HCT116 (cell line): ENCODE measurements at regions not wholly inside any gene's neighbourhood (a gene's known extent, or its start where the extent isn't known, plus 50 kb on each side); places are given as distances from the start of the nearest gene placed in this dataset.

Source experiments
- CTCF ChIP-seq, 3 experiments: fragments of 200-600 bp in 1 of 3; sonication (generic) in 1 of 3; IDR thresholded peaks in 2 of 3; conservative IDR thresholded peaks in 1 of 3; 2 replicates each; pipeline ENCODE4 v1.5.1; 2012 to 2017; ENCODE audit warnings: low read depth in 2 of 3, low read length in 2 of 3, antibody characterized with exemption in 1 of 3, borderline replicate concordance in 1 of 3, control low read depth in 1 of 3, mild to moderate bottlenecking in 1 of 3, mixed read lengths in 1 of 3, mixed run types in 1 of 3, moderate library complexity in 1 of 3; ENCODE audit not compliant: insufficient read depth in 1 of 3
- EGR1 ChIP-seq: IDR thresholded peaks from 2 replicates; pipeline ENCODE4 v1.6.1; 2012; ENCODE audit warnings: low read depth
- EZH2 ChIP-seq: fragments of 200-600 bp; sonication (generic); IDR thresholded peaks from 2 replicates; pipeline ENCODE4 v1.6.1; 2017; ENCODE audit warnings: antibody characterized with exemption, mixed run types
- POLR2AphosphoS5 ChIP-seq: IDR thresholded peaks from 2 replicates; pipeline ENCODE4 v1.6.1; 2011; ENCODE audit warnings: mild to moderate bottlenecking, low read depth, low read length, moderate library complexity
- TCF7L2 ChIP-seq: IDR thresholded peaks from 2 replicates; pipeline ENCODE4 v1.7.0; 2011; ENCODE audit warnings: borderline replicate concordance, inconsistent platforms; ENCODE audit not compliant: insufficient read depth, insufficient read length; ENCODE audit errors: extremely low read depth

GRCh38 chr10:64419461-64419860 lies 898.3 kb downstream of the REEP3 start:
- TF ChIP-seq POLR2AphosphoS5, result no peak
- no peak for TF ChIP-seq EGR1
- TF ChIP-seq CTCF (IDR thresholded peaks at IDR 0.05 in 2 of 3, conservative IDR thresholded peaks at IDR 0.05 in 1 of 3; ENCODE audit: borderline replicate concordance in 1 of 3, insufficient read depth in 1 of 3, low read depth in 2 of 3, low read length in 2 of 3), result no peak
- no peak for TF ChIP-seq TCF7L2
- no peak for TF ChIP-seq EZH2
